NCI-H510A (cell line): ENCODE measurements at regions not wholly inside any gene's neighbourhood (a gene's known extent, or its start where the extent isn't known, plus 50 kb on each side); places are given as distances from the start of the nearest gene placed in this dataset.

Experiments used
- DNase-seq: peaks from one replicate; lab custom pipeline; 2025; lab: John Stamatoyannopoulos, UW

GRCh38 chr2:144701259-144701658 lies 181.3 kb upstream of the ZEB2 start:
- DNase-seq = no peak

GRCh38 chr2:144698156-144698555 lies 178.2 kb upstream of the ZEB2 start:
- no peak for DNase-seq

- DNase-seq = no peak
Observed at GRCh38 chr2:144695657-144696056, 175.7 kb upstream of the ZEB2 start.

- peak; percentile 11 for DNase-seq
Observed at GRCh38 chr2:144694456-144694855, 174.5 kb upstream of the ZEB2 start.

GRCh38 chr2:144693179-144693578 lies 173.3 kb upstream of the ZEB2 start:
- no peak for DNase-seq

GRCh38 chr2:144692661-144693060 lies 172.7 kb upstream of the ZEB2 start:
- no peak for DNase-seq

GRCh38 chr2:144690771-144691170 lies 170.9 kb upstream of the ZEB2 start:
- DNase-seq = no peak

GRCh38 chr2:144686518-144687215 lies 166.7 kb upstream of the ZEB2 start:
- no peak for DNase-seq

- DNase-seq = no peak
Observed at GRCh38 chr2:144683966-144684365, 164.0 kb upstream of the ZEB2 start.

- no peak for DNase-seq
Observed at GRCh38 chr2:144683107-144683753, 163.3 kb upstream of the ZEB2 start.

GRCh38 chr2:144682248-144682647 lies 162.3 kb upstream of the ZEB2 start:
- DNase-seq = no peak

- no peak for DNase-seq
Observed at GRCh38 chr2:144681389-144681788, 161.5 kb upstream of the ZEB2 start.

- DNase-seq = peak; percentile 39
Observed at GRCh38 chr2:144679942-144680341, 160.0 kb upstream of the ZEB2 start.

- DNase-seq = peak; percentile 35
Observed at GRCh38 chr2:144678736-144679135, 158.8 kb upstream of the ZEB2 start.

GRCh38 chr2:144675731-144676130 lies 155.8 kb upstream of the ZEB2 start:
- no peak for DNase-seq

- DNase-seq = no peak
Observed at GRCh38 chr2:144675331-144675730, 155.4 kb upstream of the ZEB2 start.

GRCh38 chr2:144674071-144674470 lies 154.2 kb upstream of the ZEB2 start:
- DNase-seq = no peak

GRCh38 chr2:144673456-144673855 lies 153.5 kb upstream of the ZEB2 start:
- DNase-seq = no peak

GRCh38 chr2:144671695-144672455 lies 152.0 kb upstream of the ZEB2 start:
- DNase-seq = no peak

- DNase-seq = no peak
Observed at GRCh38 chr2:144670738-144671137, 150.8 kb upstream of the ZEB2 start.

- no peak for DNase-seq
Observed at GRCh38 chr2:144670080-144670479, 150.2 kb upstream of the ZEB2 start.

GRCh38 chr2:144669196-144669987 lies 149.5 kb upstream of the ZEB2 start:
- no peak for DNase-seq
